GM18868 (cell line): ENCODE measurements at regions not wholly inside any gene's neighbourhood (a gene's known extent, or its start where the extent isn't known, plus 50 kb on each side); places are given as distances from the start of the nearest gene placed in this dataset.
A peak's percentile ranks its signal among the peaks of the same experiment; 100 is the strongest.
"Not testable (repeated sequence)": the region's sequence is repeated elsewhere in the genome, so short reads cannot be mapped to it uniquely, and the experiment has no call there.

Experiments
- ATAC-seq: cut with Tn5 transposase; IDR thresholded peaks from one replicate; pipeline ENCODE4 v1.9.1; 2021; ENCODE audit warnings: mild to moderate bottlenecking, moderate library complexity; ENCODE audit not compliant: unreplicated experiment

- ATAC-seq, result no peak
These were observed 261.5 kb upstream of the AGTR2 start for GRCh38 chrX:115909017-115909416.

- ATAC-seq, result no peak
These were observed 258.6 kb upstream of the AGTR2 start for GRCh38 chrX:115911967-115912366.

- peak; percentile 92 for ATAC-seq
These were observed 258.1 kb upstream of the AGTR2 start for GRCh38 chrX:115912372-115912897.

- peak; percentile 41 for ATAC-seq
These were observed 257.0 kb upstream of the AGTR2 start for GRCh38 chrX:115913575-115913974.

- not testable (repeated sequence) for ATAC-seq
These were observed 254.9 kb upstream of the AGTR2 start for GRCh38 chrX:115915625-115916024.

GRCh38 chrX:115929480-115929879 lies 241.1 kb upstream of the AGTR2 start:
- ATAC-seq, result no peak

- ATAC-seq, result no peak
These were observed 234.5 kb upstream of the AGTR2 start for GRCh38 chrX:115936008-115936407.

GRCh38 chrX:115939070-115939469 lies 231.5 kb upstream of the AGTR2 start:
- peak; percentile 64 for ATAC-seq

- peak; percentile 38 for ATAC-seq
These were observed 230.8 kb upstream of the AGTR2 start for GRCh38 chrX:115939636-115940160.

GRCh38 chrX:115940348-115940747 lies 230.2 kb upstream of the AGTR2 start:
- peak; percentile 9 for ATAC-seq

GRCh38 chrX:115940888-115941332 lies 229.6 kb upstream of the AGTR2 start:
- peak; percentile 71 for ATAC-seq

GRCh38 chrX:115941388-115941787 lies 229.2 kb upstream of the AGTR2 start:
- no peak for ATAC-seq

- ATAC-seq, result no peak
These were observed 224.5 kb upstream of the AGTR2 start for GRCh38 chrX:115946059-115946458.

GRCh38 chrX:115948018-115948923 lies 222.3 kb upstream of the AGTR2 start:
- no peak for ATAC-seq

GRCh38 chrX:115949900-115950822 lies 220.4 kb upstream of the AGTR2 start:
- no peak for ATAC-seq

GRCh38 chrX:115952417-115953092 lies 218.0 kb upstream of the AGTR2 start:
- no peak for ATAC-seq

GRCh38 chrX:115957862-115958490 lies 212.6 kb upstream of the AGTR2 start:
- ATAC-seq, result no peak

GRCh38 chrX:115958687-115959359 lies 211.7 kb upstream of the AGTR2 start:
- ATAC-seq, result no peak

- no peak for ATAC-seq
These were observed 210.0 kb upstream of the AGTR2 start for GRCh38 chrX:115960440-115961084.
